ENCODE measurements at regions not wholly inside any gene's neighbourhood (a gene's known extent, or its start where the extent isn't known, plus 50 kb on each side); places are given as distances from the start of the nearest gene placed in this dataset.

GRCh38 chr2:183348492-183348891, 224.2 kb downstream of the NUP35 start:
- Histone ChIP-seq H2AFZ (ENCODE audit: low read depth, low read length) (no peak overlapping the region), H3K9ac (ENCODE audit: low read length) (no peak overlapping the region), H4K20me1 (ENCODE audit: insufficient read depth) (no peaks in the 10 kb centered on the region), H3K4me3 (ENCODE audit: low read length) (no peak overlapping the region), H3F3A (ENCODE audit: insufficient read depth, low read length, poor library complexity, severe bottlenecking) (no peaks in the 10 kb centered on the region), H3K9me2 (ENCODE audit: insufficient read depth, low read length) (no peaks in the 10 kb centered on the region), H3K36me3 (ENCODE audit: insufficient read depth, low read length) (no peaks in the 10 kb centered on the region), H3K4me2 (ENCODE audit: low read length) (no peak overlapping the region), H3K27ac (ENCODE audit: low read length) (no peak overlapping the region), H3K9me3 (ENCODE audit: low read length) (no peaks in the 10 kb centered on the region), H3K79me2 (replicated peaks; ENCODE audit: insufficient read depth, low read length) (no peaks in the 10 kb centered on the region), H3K27me3 (ENCODE audit: insufficient read depth, low read depth, low read length) (no peaks in the 10 kb centered on the region)
- TF ChIP-seq CTCF (IDR thresholded peaks at IDR 0.05; ENCODE audit: poor library complexity, severe bottlenecking): peak; percentile 18
- no peak for TF ChIP-seq SMC3 (conservative IDR thresholded peaks at IDR 0.05; ENCODE audit: poor library complexity)

GRCh38 chr2:183349091-183349490, 224.8 kb downstream of the NUP35 start:
- H3K27me3 ChIP-seq (ENCODE audit: insufficient read depth, low read depth, low read length): no peaks in the 10 kb centered on the region
- H2AFZ ChIP-seq (ENCODE audit: low read depth, low read length): no peak overlapping the region
- no peaks in the 10 kb centered on the region for H4K20me1 ChIP-seq (ENCODE audit: insufficient read depth)
- H3K9me2 ChIP-seq (ENCODE audit: insufficient read depth, low read length): no peaks in the 10 kb centered on the region
- TF ChIP-seq RAD21 (conservative IDR thresholded peaks at IDR 0.05): no peak
- TF ChIP-seq MXI1 (conservative IDR thresholded peaks at IDR 0.05; ENCODE audit: poor library complexity, severe bottlenecking): no peak
- no peak for TF ChIP-seq EP300 (conservative IDR thresholded peaks at IDR 0.05; ENCODE audit: poor library complexity, severe bottlenecking)
- no peak for TF ChIP-seq SMC3 (conservative IDR thresholded peaks at IDR 0.05; ENCODE audit: poor library complexity)
- TF ChIP-seq CTCF (IDR thresholded peaks at IDR 0.05; ENCODE audit: poor library complexity, severe bottlenecking): no peak
- TF ChIP-seq TAF1 (IDR thresholded peaks at IDR 0.05; ENCODE audit: low read depth): no peak
- TF ChIP-seq, protein P1, sequence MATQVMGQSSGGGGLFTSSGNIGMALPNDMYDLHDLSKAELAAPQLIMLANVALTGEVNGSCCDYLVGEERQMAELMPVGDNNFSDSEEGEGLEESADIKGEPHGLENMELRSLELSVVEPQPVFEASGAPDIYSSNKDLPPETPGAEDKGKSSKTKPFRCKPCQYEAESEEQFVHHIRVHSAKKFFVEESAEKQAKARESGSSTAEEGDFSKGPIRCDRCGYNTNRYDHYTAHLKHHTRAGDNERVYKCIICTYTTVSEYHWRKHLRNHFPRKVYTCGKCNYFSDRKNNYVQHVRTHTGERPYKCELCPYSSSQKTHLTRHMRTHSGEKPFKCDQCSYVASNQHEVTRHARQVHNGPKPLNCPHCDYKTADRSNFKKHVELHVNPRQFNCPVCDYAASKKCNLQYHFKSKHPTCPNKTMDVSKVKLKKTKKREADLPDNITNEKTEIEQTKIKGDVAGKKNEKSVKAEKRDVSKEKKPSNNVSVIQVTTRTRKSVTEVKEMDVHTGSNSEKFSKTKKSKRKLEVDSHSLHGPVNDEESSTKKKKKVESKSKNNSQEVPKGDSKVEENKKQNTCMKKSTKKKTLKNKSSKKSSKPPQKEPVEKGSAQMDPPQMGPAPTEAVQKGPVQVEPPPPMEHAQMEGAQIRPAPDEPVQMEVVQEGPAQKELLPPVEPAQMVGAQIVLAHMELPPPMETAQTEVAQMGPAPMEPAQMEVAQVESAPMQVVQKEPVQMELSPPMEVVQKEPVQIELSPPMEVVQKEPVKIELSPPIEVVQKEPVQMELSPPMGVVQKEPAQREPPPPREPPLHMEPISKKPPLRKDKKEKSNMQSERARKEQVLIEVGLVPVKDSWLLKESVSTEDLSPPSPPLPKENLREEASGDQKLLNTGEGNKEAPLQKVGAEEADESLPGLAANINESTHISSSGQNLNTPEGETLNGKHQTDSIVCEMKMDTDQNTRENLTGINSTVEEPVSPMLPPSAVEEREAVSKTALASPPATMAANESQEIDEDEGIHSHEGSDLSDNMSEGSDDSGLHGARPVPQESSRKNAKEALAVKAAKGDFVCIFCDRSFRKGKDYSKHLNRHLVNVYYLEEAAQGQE (IDR thresholded peaks at IDR 0.05; ENCODE audit: borderline replicate concordance): no peak
- TF ChIP-seq EZH2 (IDR thresholded peaks at IDR 0.05; ENCODE audit: borderline replicate concordance, insufficient read depth, low read length, poor library complexity, severe bottlenecking): no peak
- no peak for TF ChIP-seq POLR2AphosphoS5 (IDR thresholded peaks at IDR 0.05)
- H3K79me2 ChIP-seq (replicated peaks; ENCODE audit: insufficient read depth, low read length): no peaks in the 10 kb centered on the region
- no peak overlapping the region for H3K9ac ChIP-seq (ENCODE audit: low read length)
- no peaks in the 10 kb centered on the region for H3F3A ChIP-seq (ENCODE audit: insufficient read depth, low read length, poor library complexity, severe bottlenecking)
- no peak overlapping the region for H3K4me3 ChIP-seq (ENCODE audit: low read length)
- no peak overlapping the region for H3K27ac ChIP-seq (ENCODE audit: low read length)
- no peaks in the 10 kb centered on the region for H3K9me3 ChIP-seq (ENCODE audit: low read length)
- H3K4me2 ChIP-seq (ENCODE audit: low read length): no peak overlapping the region
- no peaks in the 10 kb centered on the region for H3K36me3 ChIP-seq (ENCODE audit: insufficient read depth, low read length)
